PFSK-1 (cell line): ENCODE measurements at regions not wholly inside any gene's neighbourhood (a gene's known extent, or its start where the extent isn't known, plus 50 kb on each side); places are given as distances from the start of the nearest gene placed in this dataset.

Experiments
- FOXP2 ChIP-seq: optimal IDR thresholded peaks from 2 replicates; pipeline ENCODE3; 2011; ENCODE audit warnings: borderline replicate concordance, control low read depth, inconsistent platforms; ENCODE audit not compliant: insufficient read depth; ENCODE audit errors: extremely low read length, extremely low read depth
- POLR2AphosphoS5 ChIP-seq: IDR thresholded peaks from 2 replicates; pipeline ENCODE4 v1.6.1; 2012; ENCODE audit warnings: low read depth, mild to moderate bottlenecking, control low read depth, low read length, moderate library complexity
- SIN3A ChIP-seq: IDR thresholded peaks from 2 replicates; pipeline ENCODE4 v1.6.1; 2012; ENCODE audit warnings: mild to moderate bottlenecking, low read length, moderate library complexity, borderline replicate concordance; ENCODE audit not compliant: insufficient read depth
- TAF1 ChIP-seq: IDR thresholded peaks from 2 replicates; pipeline ENCODE4 v1.6.1; 2012; ENCODE audit warnings: low read length, control low read depth, borderline replicate concordance; ENCODE audit not compliant: insufficient read depth
- TF ChIP-seq, protein P1 (sequence below), 2 experiments: IDR thresholded peaks; 2 replicates each; pipeline versions ENCODE4 v1.6.1 to v1.8.0; 2011 to 2012; ENCODE audit warnings: low read depth in 2 of 2, low read length in 2 of 2, control low read depth in 1 of 2, inconsistent platforms in 1 of 2, mild to moderate bottlenecking in 1 of 2, moderate library complexity in 1 of 2; ENCODE audit not compliant: insufficient read depth in 1 of 2

DNA sequence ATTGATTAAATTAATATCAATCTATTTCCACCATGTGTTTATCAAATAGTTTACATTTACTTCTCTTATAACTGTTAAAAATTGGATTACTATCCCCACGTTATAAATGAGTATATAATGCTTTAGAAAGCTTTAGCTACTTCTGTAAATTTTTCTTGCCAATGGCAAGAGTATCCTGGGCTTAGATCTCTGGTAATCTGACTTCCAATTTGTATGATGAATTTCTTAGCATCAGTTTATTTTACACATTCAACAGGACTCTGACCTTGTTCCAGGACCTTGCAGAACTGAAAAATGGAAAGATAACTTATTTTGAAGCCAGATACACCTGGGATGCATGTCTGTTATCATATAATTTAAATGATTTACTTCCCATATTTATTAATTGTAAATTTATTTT, 2759.4 kb downstream of the PCDH9 start:
- no peak for TF ChIP-seq FOXP2
- no peak for TF ChIP-seq SIN3A
- no peak for TF ChIP-seq POLR2AphosphoS5
- TF ChIP-seq, protein P1, sequence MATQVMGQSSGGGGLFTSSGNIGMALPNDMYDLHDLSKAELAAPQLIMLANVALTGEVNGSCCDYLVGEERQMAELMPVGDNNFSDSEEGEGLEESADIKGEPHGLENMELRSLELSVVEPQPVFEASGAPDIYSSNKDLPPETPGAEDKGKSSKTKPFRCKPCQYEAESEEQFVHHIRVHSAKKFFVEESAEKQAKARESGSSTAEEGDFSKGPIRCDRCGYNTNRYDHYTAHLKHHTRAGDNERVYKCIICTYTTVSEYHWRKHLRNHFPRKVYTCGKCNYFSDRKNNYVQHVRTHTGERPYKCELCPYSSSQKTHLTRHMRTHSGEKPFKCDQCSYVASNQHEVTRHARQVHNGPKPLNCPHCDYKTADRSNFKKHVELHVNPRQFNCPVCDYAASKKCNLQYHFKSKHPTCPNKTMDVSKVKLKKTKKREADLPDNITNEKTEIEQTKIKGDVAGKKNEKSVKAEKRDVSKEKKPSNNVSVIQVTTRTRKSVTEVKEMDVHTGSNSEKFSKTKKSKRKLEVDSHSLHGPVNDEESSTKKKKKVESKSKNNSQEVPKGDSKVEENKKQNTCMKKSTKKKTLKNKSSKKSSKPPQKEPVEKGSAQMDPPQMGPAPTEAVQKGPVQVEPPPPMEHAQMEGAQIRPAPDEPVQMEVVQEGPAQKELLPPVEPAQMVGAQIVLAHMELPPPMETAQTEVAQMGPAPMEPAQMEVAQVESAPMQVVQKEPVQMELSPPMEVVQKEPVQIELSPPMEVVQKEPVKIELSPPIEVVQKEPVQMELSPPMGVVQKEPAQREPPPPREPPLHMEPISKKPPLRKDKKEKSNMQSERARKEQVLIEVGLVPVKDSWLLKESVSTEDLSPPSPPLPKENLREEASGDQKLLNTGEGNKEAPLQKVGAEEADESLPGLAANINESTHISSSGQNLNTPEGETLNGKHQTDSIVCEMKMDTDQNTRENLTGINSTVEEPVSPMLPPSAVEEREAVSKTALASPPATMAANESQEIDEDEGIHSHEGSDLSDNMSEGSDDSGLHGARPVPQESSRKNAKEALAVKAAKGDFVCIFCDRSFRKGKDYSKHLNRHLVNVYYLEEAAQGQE (IDR thresholded peaks at IDR 0.05; ENCODE audit: insufficient read depth in 1 of 2, low read depth in 2 of 2, low read length in 2 of 2): no peak
- no peak for TF ChIP-seq TAF1

DNA sequence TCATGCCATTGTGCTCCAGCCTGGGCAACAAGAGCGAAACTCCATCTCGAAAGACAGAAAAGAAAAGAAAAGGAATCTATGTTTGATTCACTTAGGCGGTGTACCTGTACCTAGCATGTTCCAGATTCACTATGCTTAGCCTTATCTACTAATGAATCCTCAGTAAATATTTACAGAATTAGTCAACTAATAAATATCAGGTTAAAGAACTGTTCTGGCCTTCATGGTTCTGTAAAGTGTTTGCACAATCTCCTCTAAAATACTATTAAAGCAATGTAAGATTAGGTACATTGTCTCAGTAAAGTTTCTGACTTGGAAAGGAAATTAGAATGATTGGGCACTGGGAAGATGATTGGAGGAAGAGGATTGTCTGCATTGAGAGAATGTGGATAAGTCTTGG, 2770.4 kb downstream of the PCDH9 start:
- TF ChIP-seq, protein P1 (IDR thresholded peaks at IDR 0.05; ENCODE audit: insufficient read depth in 1 of 2, low read depth in 2 of 2, low read length in 2 of 2): no peak
- no peak for TF ChIP-seq FOXP2
- TF ChIP-seq POLR2AphosphoS5: no peak
- TF ChIP-seq TAF1: no peak
- TF ChIP-seq SIN3A: no peak

- TF ChIP-seq SIN3A: no peak
- TF ChIP-seq POLR2AphosphoS5: no peak
- TF ChIP-seq TAF1: no peak
- TF ChIP-seq, protein P1 (IDR thresholded peaks at IDR 0.05; ENCODE audit: insufficient read depth in 1 of 2, low read depth in 2 of 2, low read length in 2 of 2): no peak
- TF ChIP-seq FOXP2: no peak
Observed at GRCh38 chr13:64457976-64458375, 2772.2 kb downstream of the PCDH9 start.

DNA sequence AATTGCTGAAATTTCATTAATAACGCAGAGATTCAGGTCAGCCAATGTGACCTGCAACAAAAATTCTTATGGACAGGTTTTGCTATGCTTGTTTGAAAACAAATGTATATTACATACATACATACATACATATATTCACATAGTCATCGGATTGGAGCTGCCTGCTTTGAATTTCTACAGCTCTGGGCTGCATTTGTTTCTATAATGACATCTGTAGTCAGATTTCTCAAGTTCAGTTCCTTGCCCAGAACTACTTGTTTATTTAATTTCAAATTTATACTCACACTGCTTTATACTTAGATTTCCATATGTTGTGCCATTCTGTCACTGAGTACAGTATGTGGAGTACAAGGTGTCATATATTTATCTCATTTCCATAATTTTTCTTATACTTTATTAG, 2775.0 kb downstream of the PCDH9 start:
- TF ChIP-seq SIN3A: no peak

- TF ChIP-seq FOXP2 (no peak), POLR2AphosphoS5 (no peak), SIN3A (no peak), TAF1 (no peak)
- TF ChIP-seq, protein P1 (IDR thresholded peaks at IDR 0.05; ENCODE audit: insufficient read depth in 1 of 2, low read depth in 2 of 2, low read length in 2 of 2): no peak
Observed at GRCh38 chr13:64453831-64454230, 2776.3 kb downstream of the PCDH9 start.
